SU-DHL-6 (cell line): ENCODE measurements at regions not wholly inside any gene's neighbourhood (a gene's known extent, or its start where the extent isn't known, plus 50 kb on each side); places are given as distances from the start of the nearest gene placed in this dataset.

Experiments used
- EZH2phosphoT487 ChIP-seq: fragments of 200-600 bp; sonication (generic), shearing (Covaris generic); conservative IDR thresholded peaks from 2 replicates; pipeline ENCODE4 v1.6.1; 2018; ENCODE audit warnings: mild to moderate bottlenecking, antibody characterized with exemption, low read length, moderate library complexity, mixed read lengths
- TF ChIP-seq, protein P1 (sequence below): fragments of 200-600 bp; sonication (generic); IDR thresholded peaks from one replicate; pipeline ENCODE4 v1.5.1; 2017; ENCODE audit warnings: antibody characterized with exemption, mild to moderate bottlenecking, low read length, moderate library complexity; ENCODE audit not compliant: insufficient read depth, poor library complexity, severe bottlenecking

DNA sequence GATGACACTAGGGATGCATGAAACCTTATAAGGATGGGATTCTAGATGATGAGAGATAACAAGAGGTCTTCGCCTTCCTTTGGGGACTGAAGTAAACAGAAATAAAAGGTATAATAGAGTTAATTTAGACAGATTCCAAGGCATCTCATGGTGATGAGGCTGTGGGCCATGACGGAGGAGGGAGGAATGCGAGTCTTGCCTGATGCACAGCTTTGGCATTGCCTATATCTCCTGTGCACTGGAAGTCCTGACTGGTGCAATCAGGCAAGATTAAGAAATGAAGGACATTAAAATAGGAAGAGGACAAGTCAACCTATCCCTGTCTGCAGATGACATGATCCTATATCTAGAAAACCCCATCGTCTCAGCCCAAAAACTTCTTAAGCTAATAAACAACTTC is 526.4 kb upstream of the LMO3 start:
- TF ChIP-seq, protein P1, sequence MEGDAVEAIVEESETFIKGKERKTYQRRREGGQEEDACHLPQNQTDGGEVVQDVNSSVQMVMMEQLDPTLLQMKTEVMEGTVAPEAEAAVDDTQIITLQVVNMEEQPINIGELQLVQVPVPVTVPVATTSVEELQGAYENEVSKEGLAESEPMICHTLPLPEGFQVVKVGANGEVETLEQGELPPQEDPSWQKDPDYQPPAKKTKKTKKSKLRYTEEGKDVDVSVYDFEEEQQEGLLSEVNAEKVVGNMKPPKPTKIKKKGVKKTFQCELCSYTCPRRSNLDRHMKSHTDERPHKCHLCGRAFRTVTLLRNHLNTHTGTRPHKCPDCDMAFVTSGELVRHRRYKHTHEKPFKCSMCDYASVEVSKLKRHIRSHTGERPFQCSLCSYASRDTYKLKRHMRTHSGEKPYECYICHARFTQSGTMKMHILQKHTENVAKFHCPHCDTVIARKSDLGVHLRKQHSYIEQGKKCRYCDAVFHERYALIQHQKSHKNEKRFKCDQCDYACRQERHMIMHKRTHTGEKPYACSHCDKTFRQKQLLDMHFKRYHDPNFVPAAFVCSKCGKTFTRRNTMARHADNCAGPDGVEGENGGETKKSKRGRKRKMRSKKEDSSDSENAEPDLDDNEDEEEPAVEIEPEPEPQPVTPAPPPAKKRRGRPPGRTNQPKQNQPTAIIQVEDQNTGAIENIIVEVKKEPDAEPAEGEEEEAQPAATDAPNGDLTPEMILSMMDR = no peak
- no peak for TF ChIP-seq EZH2phosphoT487
